ENCODE measurements at regions not wholly inside any gene's neighbourhood (a gene's known extent, or its start where the extent isn't known, plus 50 kb on each side); places are given as distances from the start of the nearest gene placed in this dataset.

DNA sequence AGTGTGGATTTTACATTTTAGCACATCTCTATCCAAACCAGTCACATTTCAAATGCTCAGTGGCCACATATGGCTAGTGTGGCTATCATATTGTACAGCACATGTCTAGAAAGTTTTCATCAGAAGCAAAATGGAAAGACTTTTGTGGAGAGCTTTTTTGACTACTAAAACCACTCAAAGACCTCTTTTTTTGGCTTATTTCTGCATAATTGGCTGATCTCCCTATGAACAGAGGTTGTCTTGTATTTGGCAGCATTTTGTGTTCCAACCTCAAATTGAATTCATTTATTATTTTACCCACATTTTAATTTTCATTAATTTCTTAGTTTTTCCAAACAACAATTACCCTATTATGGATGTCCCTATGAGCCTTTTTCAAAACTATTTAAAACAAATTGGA, 395.7 kb downstream of the TLE1 start:
- TF ChIP-seq, protein P1, sequence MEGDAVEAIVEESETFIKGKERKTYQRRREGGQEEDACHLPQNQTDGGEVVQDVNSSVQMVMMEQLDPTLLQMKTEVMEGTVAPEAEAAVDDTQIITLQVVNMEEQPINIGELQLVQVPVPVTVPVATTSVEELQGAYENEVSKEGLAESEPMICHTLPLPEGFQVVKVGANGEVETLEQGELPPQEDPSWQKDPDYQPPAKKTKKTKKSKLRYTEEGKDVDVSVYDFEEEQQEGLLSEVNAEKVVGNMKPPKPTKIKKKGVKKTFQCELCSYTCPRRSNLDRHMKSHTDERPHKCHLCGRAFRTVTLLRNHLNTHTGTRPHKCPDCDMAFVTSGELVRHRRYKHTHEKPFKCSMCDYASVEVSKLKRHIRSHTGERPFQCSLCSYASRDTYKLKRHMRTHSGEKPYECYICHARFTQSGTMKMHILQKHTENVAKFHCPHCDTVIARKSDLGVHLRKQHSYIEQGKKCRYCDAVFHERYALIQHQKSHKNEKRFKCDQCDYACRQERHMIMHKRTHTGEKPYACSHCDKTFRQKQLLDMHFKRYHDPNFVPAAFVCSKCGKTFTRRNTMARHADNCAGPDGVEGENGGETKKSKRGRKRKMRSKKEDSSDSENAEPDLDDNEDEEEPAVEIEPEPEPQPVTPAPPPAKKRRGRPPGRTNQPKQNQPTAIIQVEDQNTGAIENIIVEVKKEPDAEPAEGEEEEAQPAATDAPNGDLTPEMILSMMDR (conservative IDR thresholded peaks at IDR 0.05): no peak
- TF ChIP-seq EZH2 (IDR thresholded peaks at IDR 0.05; ENCODE audit: low read depth): no peak
